HG03571 (cell line): ENCODE measurements at regions not wholly inside any gene's neighbourhood (a gene's known extent, or its start where the extent isn't known, plus 50 kb on each side); places are given as distances from the start of the nearest gene placed in this dataset.

Source experiments
- ATAC-seq: cut with Tn5 transposase; IDR thresholded peaks from one replicate; pipeline ENCODE4 v1.9.1; 2021; ENCODE audit not compliant: unreplicated experiment

DNA sequence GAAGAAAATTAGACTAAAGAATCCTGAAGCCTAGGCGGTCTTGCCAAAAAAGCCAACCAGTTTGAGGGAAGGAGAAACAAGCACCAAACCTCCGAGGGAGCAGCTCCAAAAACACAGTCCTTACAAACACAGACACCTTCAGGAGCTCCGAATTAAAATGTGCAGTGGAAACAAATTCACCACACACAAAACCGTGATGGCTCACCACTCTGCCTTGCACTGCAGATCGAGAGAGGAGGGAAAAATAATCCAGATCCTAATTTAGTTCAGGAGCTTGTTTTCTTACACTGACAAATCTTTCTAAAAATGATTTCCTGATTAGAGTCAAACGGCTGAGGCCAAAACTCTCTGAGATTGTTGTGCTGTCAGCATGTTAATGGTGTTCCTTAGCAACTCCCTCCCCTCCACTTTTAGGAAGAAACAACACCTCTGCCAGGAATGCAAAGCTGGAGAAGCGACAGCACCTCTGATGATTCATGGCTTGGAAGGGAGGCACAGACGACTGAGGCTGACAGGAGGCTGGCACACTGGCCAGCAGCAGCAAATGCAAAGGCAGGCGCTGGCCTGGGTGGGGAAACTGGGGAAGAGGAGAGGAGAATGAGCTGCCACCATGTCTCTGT lies 249.4 kb upstream of the KLHL29 start:
- no peak for ATAC-seq

- ATAC-seq = no peak
Measured at GRCh38 chr2:23137166-23137565, 247.8 kb upstream of the KLHL29 start.

GRCh38 chr2:23138701-23139100 lies 246.3 kb upstream of the KLHL29 start:
- ATAC-seq = no peak

GRCh38 chr2:23145460-23145859 lies 239.5 kb upstream of the KLHL29 start:
- ATAC-seq = no peak

- ATAC-seq = no peak
Measured at GRCh38 chr2:23146011-23146410, 239.0 kb upstream of the KLHL29 start.

GRCh38 chr2:23148342-23148741 lies 236.6 kb upstream of the KLHL29 start:
- ATAC-seq = no peak

DNA sequence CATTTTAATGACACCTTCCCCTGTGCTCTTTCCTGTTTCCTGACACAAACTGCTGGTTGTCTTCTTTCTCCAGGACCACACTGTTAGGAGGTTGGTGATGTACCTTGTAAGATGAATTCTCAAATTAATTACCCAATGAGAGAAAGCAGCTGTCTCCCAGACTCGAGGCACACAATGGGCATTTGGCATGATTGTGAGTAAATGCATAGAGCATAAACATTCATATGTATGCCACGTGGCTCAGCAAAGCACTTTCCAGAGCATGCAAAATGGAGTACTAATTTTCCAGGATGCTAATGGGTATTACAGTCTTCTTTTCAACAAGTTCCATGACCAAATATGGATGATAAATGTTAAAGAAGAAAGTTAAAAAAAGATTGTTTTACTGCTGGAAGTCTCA lies 235.2 kb upstream of the KLHL29 start:
- no peak for ATAC-seq

- ATAC-seq = no peak
Measured at GRCh38 chr2:23153484-23153883, 231.5 kb upstream of the KLHL29 start.

DNA sequence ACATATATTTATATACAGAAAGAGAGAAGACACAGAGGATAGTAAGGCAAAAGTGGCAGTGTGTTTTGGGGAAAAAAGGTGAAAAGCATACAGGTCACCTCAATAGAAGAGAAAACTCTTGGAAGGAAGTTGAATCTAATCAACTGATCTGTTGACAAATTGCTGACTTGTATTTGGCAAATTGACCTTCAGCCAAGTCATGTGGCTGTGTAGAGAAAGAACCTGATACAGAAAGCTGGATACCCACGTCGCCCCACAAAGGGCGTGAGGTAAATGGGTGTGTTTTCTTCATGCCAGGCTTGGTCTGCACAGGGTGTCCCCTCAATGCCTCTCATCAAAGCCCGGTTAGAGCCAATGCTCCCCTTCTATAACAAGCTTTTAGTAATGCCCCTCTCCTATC lies 230.0 kb upstream of the KLHL29 start:
- no peak for ATAC-seq

- ATAC-seq = no peak
Measured at GRCh38 chr2:23157812-23158211, 227.2 kb upstream of the KLHL29 start.

- no peak for ATAC-seq
Measured at GRCh38 chr2:23158306-23158705, 226.7 kb upstream of the KLHL29 start.

DNA sequence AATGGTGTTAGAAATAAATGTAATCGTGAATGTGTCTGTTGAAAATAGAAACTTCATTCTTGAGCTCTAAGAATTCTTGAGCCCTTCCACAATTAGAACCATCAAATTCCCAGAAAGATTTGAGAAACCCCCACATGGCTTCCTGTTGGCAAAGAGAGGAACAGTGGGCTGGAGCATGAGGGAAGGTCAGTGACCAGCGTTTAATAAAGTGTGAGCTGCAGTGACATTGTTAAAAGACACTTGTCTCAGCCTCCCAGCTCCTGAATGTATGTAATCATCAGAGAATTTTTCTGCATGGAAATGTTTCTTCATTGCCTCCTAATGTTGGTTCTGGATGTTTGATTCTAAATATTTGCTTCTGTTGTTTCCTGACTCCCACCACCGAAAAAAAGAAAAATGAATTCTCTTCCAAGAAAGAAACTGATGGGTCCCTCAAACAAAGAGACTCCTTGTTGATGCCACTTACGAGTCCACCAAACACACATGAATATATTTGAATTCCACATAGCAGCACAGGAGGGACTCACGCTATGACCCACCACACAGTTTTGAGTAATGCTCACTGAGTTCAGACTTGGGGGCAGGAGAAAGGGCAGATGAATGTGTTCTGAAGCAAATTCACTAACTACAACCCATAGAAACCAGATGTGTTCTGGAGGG lies 225.1 kb upstream of the KLHL29 start:
- ATAC-seq = no peak

DNA sequence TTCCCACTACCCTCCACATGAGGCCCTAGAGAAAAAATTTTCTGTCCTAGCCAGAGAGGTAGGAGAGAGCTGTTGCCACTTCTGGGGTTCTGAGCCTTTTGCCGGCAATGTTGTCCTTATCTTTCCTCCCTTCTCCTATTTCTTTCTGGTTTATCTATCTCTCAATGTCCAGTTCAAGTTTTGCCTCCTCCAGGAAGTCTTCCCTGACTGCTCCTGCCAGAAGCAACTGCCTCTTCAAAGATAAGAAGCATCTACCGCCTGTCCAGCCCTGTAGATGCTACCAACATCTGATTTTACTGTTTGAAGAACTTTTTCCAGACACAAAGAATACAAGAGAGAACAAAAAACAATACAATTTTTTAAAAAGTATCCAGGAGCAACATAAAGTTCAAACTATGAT lies 220.8 kb upstream of the KLHL29 start:
- ATAC-seq = no peak

DNA sequence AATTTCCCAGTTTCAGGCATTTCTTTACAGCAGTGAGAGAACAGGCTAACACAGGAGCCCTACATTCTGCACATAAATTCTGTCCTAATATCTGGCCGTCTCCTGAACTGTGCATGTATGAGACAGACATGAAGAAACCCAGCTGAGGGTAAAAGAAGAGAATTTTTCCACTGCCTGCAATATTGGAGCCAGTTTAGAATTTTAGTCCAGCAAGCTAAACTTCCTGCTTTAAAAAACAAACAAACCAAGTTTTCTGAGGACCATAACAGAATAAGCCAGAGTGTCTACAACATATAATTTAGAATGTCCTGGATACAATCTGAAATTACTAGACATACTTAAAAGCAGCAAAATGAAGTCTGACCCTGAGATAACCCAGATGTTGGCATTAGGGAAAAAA lies 215.1 kb upstream of the KLHL29 start:
- no peak for ATAC-seq

DNA sequence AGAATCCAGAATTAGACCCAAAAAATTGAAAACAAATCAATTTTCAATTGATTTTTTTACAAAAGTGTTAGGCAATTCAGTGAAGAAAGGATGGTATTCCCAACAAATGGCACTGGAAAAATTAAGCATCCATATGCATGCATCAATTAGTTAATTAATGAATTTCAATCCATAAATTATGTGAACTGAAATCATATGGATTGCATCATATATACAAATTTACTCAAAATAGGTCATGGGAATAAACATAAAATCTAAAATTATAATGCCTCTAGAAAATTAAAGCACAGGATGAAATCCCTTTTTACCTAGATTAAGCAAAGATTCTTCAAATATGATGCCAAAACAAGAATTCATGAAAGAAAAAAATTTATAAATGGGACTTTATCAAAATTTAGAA lies 213.9 kb upstream of the KLHL29 start:
- ATAC-seq = no peak

DNA sequence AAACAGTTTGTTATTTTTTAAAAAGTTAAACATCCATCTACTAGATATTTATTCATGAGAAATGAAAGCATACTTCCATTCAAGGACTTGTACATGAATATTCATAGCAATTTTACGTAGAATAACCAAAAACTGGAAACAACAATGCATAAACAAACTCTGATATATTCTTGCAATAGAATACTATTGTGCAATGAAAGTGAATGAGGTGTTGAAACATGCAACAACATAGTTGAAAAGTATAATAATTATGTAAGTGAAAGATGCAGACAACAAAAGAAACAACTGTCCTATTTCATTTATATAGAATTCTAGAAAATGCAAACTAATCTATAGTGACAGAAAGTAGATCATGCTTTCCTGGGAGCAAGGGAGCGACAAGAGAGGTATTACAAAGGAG lies 206.6 kb upstream of the KLHL29 start:
- no peak for ATAC-seq

DNA sequence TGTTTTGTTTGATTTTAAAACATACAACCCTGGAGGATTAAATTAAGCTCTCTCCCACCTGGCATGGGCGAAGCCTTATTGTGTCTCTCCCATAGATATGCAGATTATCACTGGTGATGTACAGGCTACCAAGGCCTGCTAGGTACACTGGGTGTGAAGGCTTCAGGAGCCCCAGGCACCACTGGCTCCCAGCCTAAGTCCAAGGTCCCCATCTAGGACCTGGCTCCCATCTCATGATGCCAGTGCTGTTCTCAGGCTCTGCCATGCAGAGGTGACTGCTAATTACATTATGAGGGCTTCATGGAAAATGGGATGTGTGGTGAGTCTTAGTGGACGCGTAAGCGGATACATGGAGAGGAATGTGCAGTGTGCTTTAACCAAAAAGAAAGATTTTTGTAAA lies 201.2 kb upstream of the KLHL29 start:
- no peak for ATAC-seq

GRCh38 chr2:23198316-23199114 lies 186.5 kb upstream of the KLHL29 start:
- no peak for ATAC-seq

GRCh38 chr2:23199115-23199918 lies 185.7 kb upstream of the KLHL29 start:
- ATAC-seq = no peak

- ATAC-seq = no peak
Measured at GRCh38 chr2:23200068-23200786, 184.8 kb upstream of the KLHL29 start.

- no peak for ATAC-seq
Measured at GRCh38 chr2:23200787-23201114, 184.2 kb upstream of the KLHL29 start.
